OCI-LY7 (cell line): ENCODE measurements at regions not wholly inside any gene's neighbourhood (a gene's known extent, or its start where the extent isn't known, plus 50 kb on each side); places are given as distances from the start of the nearest gene placed in this dataset.

Experiments used
- CTCF ChIP-seq: fragments of 200-600 bp; sonication (generic); conservative IDR thresholded peaks from 2 replicates; pipeline ENCODE4 v1.5.1; 2014; ENCODE audit warnings: mild to moderate bottlenecking, antibody characterized with exemption, low read length, moderate library complexity, mixed read lengths
- EZH2phosphoT487 ChIP-seq: fragments of 200-600 bp; sonication (generic); IDR thresholded peaks from 2 replicates; pipeline ENCODE4 v1.6.1; 2018; ENCODE audit warnings: low read depth, borderline replicate concordance, mild to moderate bottlenecking, mixed run types, antibody characterized with exemption, low read length, moderate library complexity, mixed read lengths

- TF ChIP-seq CTCF, result no peak
- TF ChIP-seq EZH2phosphoT487, result no peak
Observed at GRCh38 chr2:120616261-120616660, 119.4 kb upstream of the GLI2 start.
